ENCODE measurements at regions not wholly inside any gene's neighbourhood (a gene's known extent, or its start where the extent isn't known, plus 50 kb on each side); places are given as distances from the start of the nearest gene placed in this dataset.
A peak's percentile ranks its signal among the peaks of the same experiment; 100 is the strongest.

- TF ChIP-seq, protein P1, sequence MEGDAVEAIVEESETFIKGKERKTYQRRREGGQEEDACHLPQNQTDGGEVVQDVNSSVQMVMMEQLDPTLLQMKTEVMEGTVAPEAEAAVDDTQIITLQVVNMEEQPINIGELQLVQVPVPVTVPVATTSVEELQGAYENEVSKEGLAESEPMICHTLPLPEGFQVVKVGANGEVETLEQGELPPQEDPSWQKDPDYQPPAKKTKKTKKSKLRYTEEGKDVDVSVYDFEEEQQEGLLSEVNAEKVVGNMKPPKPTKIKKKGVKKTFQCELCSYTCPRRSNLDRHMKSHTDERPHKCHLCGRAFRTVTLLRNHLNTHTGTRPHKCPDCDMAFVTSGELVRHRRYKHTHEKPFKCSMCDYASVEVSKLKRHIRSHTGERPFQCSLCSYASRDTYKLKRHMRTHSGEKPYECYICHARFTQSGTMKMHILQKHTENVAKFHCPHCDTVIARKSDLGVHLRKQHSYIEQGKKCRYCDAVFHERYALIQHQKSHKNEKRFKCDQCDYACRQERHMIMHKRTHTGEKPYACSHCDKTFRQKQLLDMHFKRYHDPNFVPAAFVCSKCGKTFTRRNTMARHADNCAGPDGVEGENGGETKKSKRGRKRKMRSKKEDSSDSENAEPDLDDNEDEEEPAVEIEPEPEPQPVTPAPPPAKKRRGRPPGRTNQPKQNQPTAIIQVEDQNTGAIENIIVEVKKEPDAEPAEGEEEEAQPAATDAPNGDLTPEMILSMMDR (IDR thresholded peaks at IDR 0.05; ENCODE audit: insufficient read depth, low read length), result no peak
- no peak for DNase-seq (ENCODE audit: low read depth)
Measured at GRCh38 chr2:43047187-43047780, 179.1 kb downstream of the ZFP36L2 start.

DNA sequence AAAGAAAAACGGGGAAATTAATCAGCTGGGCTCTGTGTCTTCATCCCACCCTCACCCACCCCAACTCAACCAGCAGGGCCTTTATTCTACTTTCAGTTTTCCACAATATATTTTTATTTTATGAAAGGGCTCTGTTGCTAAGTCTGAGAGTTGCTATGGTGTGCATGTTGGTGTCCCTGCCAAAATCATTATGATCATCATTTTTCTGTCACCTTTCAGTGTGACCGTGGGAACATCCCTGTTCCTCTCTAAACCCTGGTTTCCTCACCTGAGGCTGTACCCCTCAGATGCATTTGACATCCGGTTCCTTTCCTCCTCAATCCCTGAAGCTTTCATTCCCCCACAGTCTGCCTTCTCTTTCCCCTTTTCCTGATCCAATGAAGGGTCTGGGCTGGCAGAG lies 180.5 kb downstream of the ZFP36L2 start:
- TF ChIP-seq, protein P1 (IDR thresholded peaks at IDR 0.05; ENCODE audit: insufficient read depth, low read length), result no peak
- DNase-seq (ENCODE audit: low read depth), result no peak
- H3K4me3 ChIP-seq (ENCODE audit: low read depth, low read length), result no peak overlapping the region

More at GRCh38 chr2:43047187-43047780, 179.1 kb downstream of the ZFP36L2 start:
- no peak overlapping the region for H3K4me3 ChIP-seq (ENCODE audit: low read depth, low read length)

- no peak for DNase-seq (ENCODE audit: low read depth)
- no peak overlapping the region for H3K4me3 ChIP-seq (ENCODE audit: low read depth, low read length)
- TF ChIP-seq, protein P1 (IDR thresholded peaks at IDR 0.05; ENCODE audit: insufficient read depth, low read length), result no peak
Measured at GRCh38 chr2:43044093-43044681, 182.2 kb downstream of the ZFP36L2 start.

DNA sequence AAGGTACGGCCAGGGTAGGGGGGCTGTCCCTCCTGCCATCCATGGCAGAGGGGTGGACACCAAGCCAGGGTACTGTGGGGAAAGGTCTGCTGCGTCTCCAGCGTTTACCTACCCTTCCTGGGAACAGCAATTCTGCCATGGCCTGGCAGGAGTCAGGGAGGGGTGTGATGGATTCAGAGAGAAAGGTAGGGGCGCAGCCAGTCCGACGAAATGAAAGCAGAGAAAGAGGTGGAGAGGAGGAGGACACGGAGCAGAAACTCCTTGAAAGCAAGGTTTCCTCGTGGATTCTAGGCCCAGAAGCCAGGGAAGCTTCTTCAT lies 182.9 kb downstream of the ZFP36L2 start:
- TF ChIP-seq, protein P1 (IDR thresholded peaks at IDR 0.05; ENCODE audit: insufficient read depth, low read length), result no peak
- H3K4me3 ChIP-seq (ENCODE audit: low read depth, low read length), result no peak overlapping the region
- no peak for DNase-seq (ENCODE audit: low read depth)

- TF ChIP-seq, protein P1 (IDR thresholded peaks at IDR 0.05; ENCODE audit: insufficient read depth, low read length), result no peak
- peak; percentile 99 for DNase-seq (ENCODE audit: low read depth)
- H3K4me3 ChIP-seq (ENCODE audit: low read depth, low read length), result no peak overlapping the region
Measured at GRCh38 chr2:43041661-43042360, 184.6 kb downstream of the ZFP36L2 start.

GRCh38 chr2:43041173-43041591 lies 185.2 kb downstream of the ZFP36L2 start:
- no peak overlapping the region for H3K4me3 ChIP-seq (ENCODE audit: low read depth, low read length)
- DNase-seq (ENCODE audit: low read depth), result peak; percentile 25
- TF ChIP-seq, protein P1 (IDR thresholded peaks at IDR 0.05; ENCODE audit: insufficient read depth, low read length), result no peak

Data from fibroblast of the aortic adventitia (primary cell).